GM19455 (cell line): ENCODE measurements at regions not wholly inside any gene's neighbourhood (a gene's known extent, or its start where the extent isn't known, plus 50 kb on each side); places are given as distances from the start of the nearest gene placed in this dataset.

Source experiments
- ATAC-seq: cut with Tn5 transposase; IDR thresholded peaks from one replicate; pipeline ENCODE4 v1.9.1; 2021; ENCODE audit not compliant: unreplicated experiment

GRCh38 chr4:153939570-153939969 is 150.7 kb upstream of the SFRP2 start:
- no peak for ATAC-seq

GRCh38 chr4:153938994-153939393 is 150.1 kb upstream of the SFRP2 start:
- ATAC-seq = no peak

GRCh38 chr4:153937289-153937688 is 148.4 kb upstream of the SFRP2 start:
- ATAC-seq = no peak

GRCh38 chr4:153936121-153936520 is 147.2 kb upstream of the SFRP2 start:
- ATAC-seq = no peak

GRCh38 chr4:153934688-153935017 is 145.8 kb upstream of the SFRP2 start:
- no peak for ATAC-seq

GRCh38 chr4:153933915-153934687 is 145.2 kb upstream of the SFRP2 start:
- ATAC-seq = no peak

GRCh38 chr4:153931804-153932203 is 142.9 kb upstream of the SFRP2 start:
- ATAC-seq = no peak

GRCh38 chr4:153929675-153930074 is 140.8 kb upstream of the SFRP2 start:
- ATAC-seq = no peak

- ATAC-seq = no peak
These were observed 138.6 kb upstream of the SFRP2 start for GRCh38 chr4:153927451-153927850.

GRCh38 chr4:153922148-153922547 is 133.3 kb upstream of the SFRP2 start:
- ATAC-seq = no peak

- no peak for ATAC-seq
These were observed 130.8 kb upstream of the SFRP2 start for GRCh38 chr4:153919667-153920066.

- peak; percentile 97 for ATAC-seq
These were observed 127.4 kb upstream of the SFRP2 start for GRCh38 chr4:153916273-153916755.

GRCh38 chr4:153912301-153912700 is 123.4 kb upstream of the SFRP2 start:
- ATAC-seq = no peak

- ATAC-seq = no peak
These were observed 120.8 kb upstream of the SFRP2 start for GRCh38 chr4:153909672-153910071.

GRCh38 chr4:153906231-153906630 is 117.3 kb upstream of the SFRP2 start:
- no peak for ATAC-seq

GRCh38 chr4:153905231-153905630 is 116.3 kb upstream of the SFRP2 start:
- no peak for ATAC-seq

- no peak for ATAC-seq
These were observed 115.1 kb upstream of the SFRP2 start for GRCh38 chr4:153904011-153904410.

GRCh38 chr4:153901220-153901619 is 112.3 kb upstream of the SFRP2 start:
- ATAC-seq = no peak

GRCh38 chr4:153900426-153900825 is 111.5 kb upstream of the SFRP2 start:
- ATAC-seq = no peak

GRCh38 chr4:153890761-153891160 is 101.9 kb upstream of the SFRP2 start:
- no peak for ATAC-seq

- no peak for ATAC-seq
These were observed 98.3 kb upstream of the SFRP2 start for GRCh38 chr4:153887217-153887616.

GRCh38 chr4:153884325-153884724 is 95.4 kb upstream of the SFRP2 start:
- ATAC-seq = no peak

GRCh38 chr4:153880983-153881382 is 92.1 kb upstream of the SFRP2 start:
- no peak for ATAC-seq
